ENCODE measurements at regions not wholly inside any gene's neighbourhood (a gene's known extent, or its start where the extent isn't known, plus 50 kb on each side); places are given as distances from the start of the nearest gene placed in this dataset.

- TF ChIP-seq CTCF (IDR thresholded peaks at IDR 0.05; ENCODE audit: low read depth, low read length) (no peak), EZH2phosphoT487 (IDR thresholded peaks at IDR 0.05; ENCODE audit: low read depth) (no peak)
Observed at GRCh38 chr11:16511116-16512114, 155.1 kb upstream of the SOX6 start.
